IMR-90 (cell line): ENCODE measurements at regions not wholly inside any gene's neighbourhood (a gene's known extent, or its start where the extent isn't known, plus 50 kb on each side); places are given as distances from the start of the nearest gene placed in this dataset.

Experiments used
- ATAC-seq: fragments of 200-7000 bp; cut with Tn5 transposase; 2 replicates; pipeline ENCODE4 v1.9.1; 2020; ENCODE audit warnings: low read depth, mild to moderate bottlenecking, moderate library complexity
- BruUV-seq: library from RNA; stranded (reverse); fragments of 400-500 nt; replicated peaks from 2 replicates; lab custom pipeline; 2021; lab: Mats Ljungman, UMichigan
- CTCF ChIA-PET: fragments of 300-600 bp; formaldehyde crosslinking; extraction: SDS; loops from one replicate; lab custom pipeline; 2021; ENCODE audit warnings: antibody characterized with exemption; lab: Yijun Ruan, JAX
- POLR2A ChIA-PET: fragments of 300-600 bp; sonication (Branson Sonifier 250); formaldehyde crosslinking; loops from one replicate; lab custom pipeline; 2022; ENCODE audit warnings: antibody characterized with exemption; ENCODE audit not compliant: unreplicated experiment; lab: Charles Lee
- DNase-seq: peaks from one replicate; pipeline ENCODE4 v3.0.0; 2013
- H2AFZ ChIP-seq: replicated peaks from 2 replicates; pipeline ENCODE3; 2013; ENCODE audit warnings: low read length, mild to moderate bottlenecking; ENCODE audit not compliant: poor library complexity
- H2AK5ac ChIP-seq: 2 replicates; pipeline ENCODE4 v1.6.1; 2013; ENCODE audit warnings: low read depth, low read length, inconsistent platforms
- H2AK9ac ChIP-seq: replicated peaks from 2 replicates; pipeline ENCODE3; 2013; ENCODE audit warnings: mild to moderate bottlenecking, low read depth, low read length, moderate library complexity; ENCODE audit not compliant: poor library complexity
- H2BK120ac ChIP-seq: 2 replicates; pipeline ENCODE4 v1.6.1; 2013; ENCODE audit warnings: low read depth, low read length, inconsistent platforms
- H2BK15ac ChIP-seq: 3 replicates; pipeline ENCODE4 v1.6.1; 2013; ENCODE audit warnings: low read depth, low read length, inconsistent platforms
- H2BK20ac ChIP-seq: 2 replicates; pipeline ENCODE4 v1.6.1; 2013; ENCODE audit warnings: low read depth, mild to moderate bottlenecking, inconsistent platforms, low read length, moderate library complexity
- H2BK5ac ChIP-seq: 2 replicates; pipeline ENCODE4 v1.6.1; 2013; ENCODE audit warnings: mild to moderate bottlenecking, low read depth, low read length, inconsistent platforms; ENCODE audit not compliant: poor library complexity, severe bottlenecking
- H3K14ac ChIP-seq: replicated peaks from 2 replicates; pipeline ENCODE4 v1.6.1; 2013; ENCODE audit warnings: low read depth, low read length, inconsistent platforms
- H3K18ac ChIP-seq: 2 replicates; pipeline ENCODE4 v1.6.1; 2013; ENCODE audit warnings: low read depth, low read length, control low read depth
- H3K23ac ChIP-seq: 2 replicates; pipeline ENCODE4 v1.6.1; 2013; ENCODE audit warnings: low read depth, low read length, inconsistent platforms
- H3K27ac ChIP-seq: 2 replicates; pipeline ENCODE4 v1.5.1; 2013; ENCODE audit warnings: mild to moderate bottlenecking, control low read depth, low read length; ENCODE audit not compliant: insufficient read depth
- H3K27me3 ChIP-seq: 2 replicates; pipeline ENCODE4 v1.6.1; 2013; ENCODE audit warnings: low read length; ENCODE audit not compliant: control insufficient read depth, insufficient read depth
- H3K36me3 ChIP-seq: 2 replicates; pipeline ENCODE4 v1.6.1; 2013; ENCODE audit warnings: low read length, mixed read lengths; ENCODE audit not compliant: control insufficient read depth, insufficient read depth
- H3K4ac ChIP-seq: 2 replicates; pipeline ENCODE4 v1.6.1; 2013; ENCODE audit warnings: low read depth, low read length, inconsistent platforms
- H3K4me1 ChIP-seq: 2 replicates; pipeline ENCODE4 v1.6.1; 2013; ENCODE audit warnings: low read length, mixed read lengths; ENCODE audit not compliant: control insufficient read depth, insufficient read depth
- H3K4me2 ChIP-seq: 2 replicates; pipeline ENCODE4 v1.6.1; 2013; ENCODE audit warnings: low read depth, mild to moderate bottlenecking, control low read depth, low read length, moderate library complexity
- H3K4me3 ChIP-seq: 2 replicates; pipeline ENCODE4 v1.5.1; 2013; ENCODE audit warnings: low read depth, mild to moderate bottlenecking, control low read depth, low read length, moderate library complexity; ENCODE audit not compliant: insufficient read depth
- H3K56ac ChIP-seq: 2 replicates; pipeline ENCODE4 v1.6.1; 2013; ENCODE audit warnings: low read length, inconsistent platforms; ENCODE audit not compliant: insufficient read depth; ENCODE audit errors: extremely low read depth
- H3K79me1 ChIP-seq, 2 experiments: 2 replicates each; pipeline ENCODE4 v1.6.1; 2013; ENCODE audit warnings: low read length in 2 of 2, inconsistent platforms in 1 of 2, low read depth in 1 of 2
- H3K9ac ChIP-seq: 2 replicates; pipeline ENCODE4 v1.6.1; 2013; ENCODE audit warnings: low read depth, low read length, control low read depth
- H3K9me1 ChIP-seq: 2 replicates; pipeline ENCODE4 v1.6.1; 2013; ENCODE audit warnings: low read length, inconsistent platforms; ENCODE audit not compliant: insufficient read depth
- H3K9me3 ChIP-seq: 2 replicates; pipeline ENCODE4 v1.6.1; 2013; ENCODE audit warnings: low read length; ENCODE audit not compliant: control insufficient read depth, insufficient read depth
- H4K20me1 ChIP-seq: 2 replicates; pipeline ENCODE4 v1.6.1; 2013; ENCODE audit warnings: low read length, inconsistent platforms; ENCODE audit not compliant: insufficient read depth
- H4K5ac ChIP-seq: 2 replicates; pipeline ENCODE4 v1.6.1; 2013; ENCODE audit warnings: mild to moderate bottlenecking, low read depth, low read length, control low read depth
- H4K8ac ChIP-seq, 2 experiments: 2 replicates each; pipeline ENCODE4 v1.6.1; 2013; ENCODE audit warnings: low read depth in 2 of 2, low read length in 2 of 2, control low read depth in 1 of 2, inconsistent platforms in 1 of 2
- H4K91ac ChIP-seq: 2 replicates; pipeline ENCODE4 v1.6.1; 2013; ENCODE audit warnings: low read depth, low read length, inconsistent platforms; ENCODE audit not compliant: insufficient read depth
- FOS ChIP-seq: fragments of 150-350 bp; IDR thresholded peaks from 2 replicates; pipeline ENCODE4 v1.6.1; 2016; ENCODE audit warnings: low read depth, low read length
- WGBS, 2 experiments: methylation state at CpG; one replicate each; pipeline versions ENCODE4 v1.1.5 to v1.1.7; 2013; ENCODE audit warnings: missing lambda C conversion rate in 2 of 2; ENCODE audit not compliant: insufficient read length in 1 of 2; ENCODE audit errors: extremely low coverage in 2 of 2; 5-methylcytosine and 5-hydroxymethylcytosine counted together
- dilution Hi-C: fragments of 300-500 bp; cut with HindIII; formaldehyde crosslinking; loops from one replicate; pipeline ENCODE4 v1.14.3; 2018; ENCODE audit warnings: low sequenced_read_pairs; ENCODE audit not compliant: unreplicated experiment
- in situ Hi-C: fragments of 300-500 bp; cut with MboI; formaldehyde crosslinking; loops from 3 replicates; pipeline ENCODE4 v1.14.3; 2019; ENCODE audit warnings: low sequenced_read_pairs, inconsistent platforms, mixed read lengths
- intact Hi-C: fragments of 100-400 bp; cut with micrococcal nuclease; formaldehyde crosslinking; loops from 2 replicates; pipeline ENCODE4 v1.10.0; 2022

GRCh38 chr2:83972128-83972527 is 487.0 kb downstream of the SUCLG1 start:
- Histone ChIP-seq H3K79me1 (no peaks in the 10 kb centered on the region), H3K23ac (no peak overlapping the region), H3K18ac (no peak overlapping the region), H4K5ac (no peak overlapping the region), H3K14ac (no peak overlapping the region), H3K9me3 (no peaks in the 10 kb centered on the region), H3K27ac (no peak overlapping the region), H3K4me1 (no peaks in the 10 kb centered on the region), H2AK9ac (no peak overlapping the region), H2AK5ac (no peak overlapping the region), H3K4me3 (no peak overlapping the region), H3K4ac (no peak overlapping the region), H3K9ac (no peak overlapping the region), H2BK20ac (no peak overlapping the region), H3K56ac (no peak overlapping the region), H3K4me2 (no peak overlapping the region), H3K27me3 (no peaks in the 10 kb centered on the region), H2BK120ac (no peak overlapping the region), H4K20me1 (no peaks in the 10 kb centered on the region), H3K9me1 (no peaks in the 10 kb centered on the region), H2BK15ac (no peak overlapping the region), H2BK5ac (no peak overlapping the region), H3K36me3 (no peaks in the 10 kb centered on the region), H2AFZ (no peak overlapping the region), H4K91ac (no peak overlapping the region), H4K8ac (no peak overlapping the region)
- DNase-seq (no peak), ATAC-seq (no peak)
- dilution Hi-C loops = no loop called here
- no CpG with 5 or more reads among the region's 3 CpGs for WGBS, 2 experiments
- ChIA-PET CTCF (no interaction called here), POLR2A (no interaction called here)
- BruUV-seq = no TSS peak
- no peak for TF ChIP-seq FOS
- intact Hi-C loops = no loop called here
- in situ Hi-C loops = no loop called here
